HCT116 (cell line): ENCODE measurements at regions not wholly inside any gene's neighbourhood (a gene's known extent, or its start where the extent isn't known, plus 50 kb on each side); places are given as distances from the start of the nearest gene placed in this dataset.

Experiments used
- CTCF ChIP-seq, 3 experiments: fragments of 200-600 bp in 1 of 3; sonication (generic) in 1 of 3; IDR thresholded peaks in 2 of 3; conservative IDR thresholded peaks in 1 of 3; 2 replicates each; pipeline ENCODE4 v1.5.1; 2012 to 2017; ENCODE audit warnings: low read depth in 2 of 3, low read length in 2 of 3, antibody characterized with exemption in 1 of 3, borderline replicate concordance in 1 of 3, control low read depth in 1 of 3, mild to moderate bottlenecking in 1 of 3, mixed read lengths in 1 of 3, mixed run types in 1 of 3, moderate library complexity in 1 of 3; ENCODE audit not compliant: insufficient read depth in 1 of 3
- EZH2 ChIP-seq: fragments of 200-600 bp; sonication (generic); IDR thresholded peaks from 2 replicates; pipeline ENCODE4 v1.6.1; 2017; ENCODE audit warnings: antibody characterized with exemption, mixed run types
- EZH2phosphoT487 ChIP-seq: fragments of 200-600 bp; IDR thresholded peaks from 2 replicates; pipeline ENCODE4 v1.6.1; 2018; ENCODE audit warnings: antibody characterized with exemption, borderline replicate concordance
- MAX ChIP-seq: IDR thresholded peaks from 2 replicates; pipeline ENCODE4 v1.6.1; 2012
- POLR2A ChIP-seq: IDR thresholded peaks from 2 replicates; pipeline ENCODE4 v1.7.0; 2011; ENCODE audit warnings: borderline replicate concordance; ENCODE audit not compliant: insufficient read depth, insufficient read length; ENCODE audit errors: extremely low read depth
- ZBTB33 ChIP-seq: IDR thresholded peaks from 2 replicates; pipeline ENCODE4 v1.6.1; 2011; ENCODE audit warnings: mild to moderate bottlenecking, low read length, moderate library complexity; ENCODE audit not compliant: insufficient replicate concordance; ENCODE audit errors: extremely low read depth
- TF ChIP-seq, protein P1 (sequence below): IDR thresholded peaks from 2 replicates; pipeline ENCODE4 v1.6.1; 2012; ENCODE audit warnings: low read depth

- no peak for TF ChIP-seq CTCF (IDR thresholded peaks at IDR 0.05 in 2 of 3, conservative IDR thresholded peaks at IDR 0.05 in 1 of 3; ENCODE audit: borderline replicate concordance in 1 of 3, insufficient read depth in 1 of 3, low read depth in 2 of 3, low read length in 2 of 3)
- TF ChIP-seq, protein P1, sequence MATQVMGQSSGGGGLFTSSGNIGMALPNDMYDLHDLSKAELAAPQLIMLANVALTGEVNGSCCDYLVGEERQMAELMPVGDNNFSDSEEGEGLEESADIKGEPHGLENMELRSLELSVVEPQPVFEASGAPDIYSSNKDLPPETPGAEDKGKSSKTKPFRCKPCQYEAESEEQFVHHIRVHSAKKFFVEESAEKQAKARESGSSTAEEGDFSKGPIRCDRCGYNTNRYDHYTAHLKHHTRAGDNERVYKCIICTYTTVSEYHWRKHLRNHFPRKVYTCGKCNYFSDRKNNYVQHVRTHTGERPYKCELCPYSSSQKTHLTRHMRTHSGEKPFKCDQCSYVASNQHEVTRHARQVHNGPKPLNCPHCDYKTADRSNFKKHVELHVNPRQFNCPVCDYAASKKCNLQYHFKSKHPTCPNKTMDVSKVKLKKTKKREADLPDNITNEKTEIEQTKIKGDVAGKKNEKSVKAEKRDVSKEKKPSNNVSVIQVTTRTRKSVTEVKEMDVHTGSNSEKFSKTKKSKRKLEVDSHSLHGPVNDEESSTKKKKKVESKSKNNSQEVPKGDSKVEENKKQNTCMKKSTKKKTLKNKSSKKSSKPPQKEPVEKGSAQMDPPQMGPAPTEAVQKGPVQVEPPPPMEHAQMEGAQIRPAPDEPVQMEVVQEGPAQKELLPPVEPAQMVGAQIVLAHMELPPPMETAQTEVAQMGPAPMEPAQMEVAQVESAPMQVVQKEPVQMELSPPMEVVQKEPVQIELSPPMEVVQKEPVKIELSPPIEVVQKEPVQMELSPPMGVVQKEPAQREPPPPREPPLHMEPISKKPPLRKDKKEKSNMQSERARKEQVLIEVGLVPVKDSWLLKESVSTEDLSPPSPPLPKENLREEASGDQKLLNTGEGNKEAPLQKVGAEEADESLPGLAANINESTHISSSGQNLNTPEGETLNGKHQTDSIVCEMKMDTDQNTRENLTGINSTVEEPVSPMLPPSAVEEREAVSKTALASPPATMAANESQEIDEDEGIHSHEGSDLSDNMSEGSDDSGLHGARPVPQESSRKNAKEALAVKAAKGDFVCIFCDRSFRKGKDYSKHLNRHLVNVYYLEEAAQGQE, result no peak
- TF ChIP-seq ZBTB33, result no peak
- no peak for TF ChIP-seq POLR2A
- no peak for TF ChIP-seq EZH2
- TF ChIP-seq MAX, result no peak
- no peak for TF ChIP-seq EZH2phosphoT487
Measured at GRCh38 chrX:42886519-42886918, 108.6 kb upstream of the PPP1R2C start.
